Neural progenitor cell (in vitro differentiated cells): ENCODE measurements at regions not wholly inside any gene's neighbourhood (a gene's known extent, or its start where the extent isn't known, plus 50 kb on each side); places are given as distances from the start of the nearest gene placed in this dataset.

Experiments used
- EZH2 ChIP-seq: fragments of 200-600 bp; sonication (generic); IDR thresholded peaks from 2 replicates; pipeline ENCODE4 v1.6.1; 2017; ENCODE audit warnings: antibody characterized with exemption, mild to moderate bottlenecking, moderate library complexity
- TF ChIP-seq, protein P1 (sequence below): fragments of 200-600 bp; sonication (generic); IDR thresholded peaks from 2 replicates; pipeline ENCODE4 v1.5.1; 2017; ENCODE audit warnings: antibody characterized with exemption, mild to moderate bottlenecking

DNA sequence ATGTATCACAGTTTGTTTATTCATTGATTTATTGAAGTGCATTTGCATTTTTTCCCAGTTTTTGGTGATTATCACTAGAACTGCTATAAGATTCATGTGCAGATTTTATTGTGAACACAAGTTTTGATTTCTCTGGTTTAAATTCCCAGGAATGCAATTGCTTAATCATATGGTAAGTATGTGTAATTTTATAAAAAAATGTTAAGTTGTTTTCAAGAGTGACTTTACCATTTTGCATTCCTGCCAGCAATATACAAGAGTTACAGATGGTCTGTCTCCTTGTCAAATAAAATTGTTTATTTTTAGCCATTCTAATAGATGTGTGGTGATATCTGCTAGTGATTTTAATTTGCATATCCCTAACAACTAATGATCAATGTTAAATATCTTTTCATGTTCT is 127.3 kb upstream of the APP start:
- TF ChIP-seq, protein P1, sequence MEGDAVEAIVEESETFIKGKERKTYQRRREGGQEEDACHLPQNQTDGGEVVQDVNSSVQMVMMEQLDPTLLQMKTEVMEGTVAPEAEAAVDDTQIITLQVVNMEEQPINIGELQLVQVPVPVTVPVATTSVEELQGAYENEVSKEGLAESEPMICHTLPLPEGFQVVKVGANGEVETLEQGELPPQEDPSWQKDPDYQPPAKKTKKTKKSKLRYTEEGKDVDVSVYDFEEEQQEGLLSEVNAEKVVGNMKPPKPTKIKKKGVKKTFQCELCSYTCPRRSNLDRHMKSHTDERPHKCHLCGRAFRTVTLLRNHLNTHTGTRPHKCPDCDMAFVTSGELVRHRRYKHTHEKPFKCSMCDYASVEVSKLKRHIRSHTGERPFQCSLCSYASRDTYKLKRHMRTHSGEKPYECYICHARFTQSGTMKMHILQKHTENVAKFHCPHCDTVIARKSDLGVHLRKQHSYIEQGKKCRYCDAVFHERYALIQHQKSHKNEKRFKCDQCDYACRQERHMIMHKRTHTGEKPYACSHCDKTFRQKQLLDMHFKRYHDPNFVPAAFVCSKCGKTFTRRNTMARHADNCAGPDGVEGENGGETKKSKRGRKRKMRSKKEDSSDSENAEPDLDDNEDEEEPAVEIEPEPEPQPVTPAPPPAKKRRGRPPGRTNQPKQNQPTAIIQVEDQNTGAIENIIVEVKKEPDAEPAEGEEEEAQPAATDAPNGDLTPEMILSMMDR: no peak
- TF ChIP-seq EZH2: no peak
